PC-9 (cell line): ENCODE measurements at regions not wholly inside any gene's neighbourhood (a gene's known extent, or its start where the extent isn't known, plus 50 kb on each side); places are given as distances from the start of the nearest gene placed in this dataset.

Experiments
- BruUV-seq: library from RNA; stranded (reverse); fragments of 400-500 nt; replicated peaks from 2 replicates; lab custom pipeline; 2021; lab: Mats Ljungman, UMichigan
- CTCF ChIA-PET: fragments of 300-600 bp; sonication (Branson Sonifier 250); formaldehyde crosslinking; loops from one replicate; lab custom pipeline; 2022; ENCODE audit warnings: antibody characterized with exemption; lab: Charles Lee
- POLR2A ChIA-PET: fragments of 300-600 bp; sonication (Branson Sonifier 250); formaldehyde crosslinking; loops from one replicate; lab custom pipeline; 2022; ENCODE audit warnings: antibody characterized with exemption; ENCODE audit not compliant: unreplicated experiment; lab: Charles Lee
- DNase-seq, 2 experiments: peaks; one replicate each; pipeline versions ENCODE4 v3.0.0 to v3.0.0-alpha.2; 2015 to 2022; ENCODE audit warnings: mixed read lengths in 1 of 2
- H2AFZ ChIP-seq: fragments of 200-600 bp; sonication (generic); 2 replicates; pipeline ENCODE4 v1.8.1; 2017; ENCODE audit warnings: antibody characterized with exemption
- H3F3A ChIP-seq: fragments of 200-600 bp; sonication (generic); 2 replicates; pipeline ENCODE4 v1.8.1; 2017; ENCODE audit warnings: antibody characterized with exemption, mild to moderate bottlenecking, low read depth; ENCODE audit not compliant: insufficient read depth
- H3K27ac ChIP-seq: fragments of 200-600 bp; sonication (generic); 2 replicates; pipeline ENCODE4 v1.6.1; 2016; ENCODE audit warnings: mixed run types
- H3K27me3 ChIP-seq: fragments of 200-600 bp; sonication (generic); 2 replicates; pipeline ENCODE4 v1.6.1; 2016; ENCODE audit warnings: low read depth, mixed run types; ENCODE audit not compliant: insufficient read depth
- H3K36me3 ChIP-seq: fragments of 200-600 bp; sonication (generic); 2 replicates; pipeline ENCODE4 v1.6.1; 2016; ENCODE audit warnings: low read depth, mixed run types
- H3K4me1 ChIP-seq: fragments of 200-600 bp; sonication (generic); replicated peaks from 2 replicates; pipeline ENCODE4 v1.6.1; 2016; ENCODE audit warnings: mixed run types; ENCODE audit not compliant: insufficient read depth
- H3K4me2 ChIP-seq: fragments of 200-600 bp; sonication (generic); 2 replicates; pipeline ENCODE4 v1.6.1; 2017; ENCODE audit warnings: mixed run types
- H3K4me3 ChIP-seq: fragments of 200-600 bp; sonication (generic); 2 replicates; pipeline ENCODE4 v1.6.1; 2016; ENCODE audit warnings: mixed run types
- H3K79me2 ChIP-seq: fragments of 200-600 bp; sonication (generic); 2 replicates; pipeline ENCODE4 v1.6.1; 2017; ENCODE audit warnings: low read depth, mixed run types
- H3K9me2 ChIP-seq: fragments of 200-600 bp; sonication (generic); 2 replicates; pipeline ENCODE4 v1.8.1; 2017; ENCODE audit warnings: mild to moderate bottlenecking; ENCODE audit not compliant: insufficient read depth
- H3K9me3 ChIP-seq: fragments of 200-600 bp; sonication (generic); 2 replicates; pipeline ENCODE4 v1.8.1; 2016; ENCODE audit warnings: low read depth; ENCODE audit not compliant: insufficient read depth
- H4K20me1 ChIP-seq: fragments of 200-600 bp; sonication (generic); 2 replicates; pipeline ENCODE4 v1.8.1; 2017; ENCODE audit not compliant: insufficient read depth
- CTCF ChIP-seq: fragments of 200-600 bp; sonication (generic); conservative IDR thresholded peaks from 2 replicates; pipeline ENCODE4 v1.6.1; 2017; ENCODE audit warnings: mixed run types, antibody characterized with exemption, mild to moderate bottlenecking, moderate library complexity
- EZH2 ChIP-seq: fragments of 200-600 bp; sonication (generic); IDR thresholded peaks from 2 replicates; pipeline ENCODE4 v1.8.0; 2017; ENCODE audit warnings: antibody characterized with exemption, low read depth
- intact Hi-C: fragments of 100-400 bp; cut with micrococcal nuclease; formaldehyde crosslinking; loops from one replicate; pipeline ENCODE4 v1.10.0; 2022; ENCODE audit not compliant: unreplicated experiment

GRCh38 chr13:100933841-100934240 is 259.2 kb upstream of the TMTC4 start:
- Histone ChIP-seq H3K27ac (no peak overlapping the region), H3K27me3 (peaks cover 77% of the 10 kb centered on the region), H3K4me2 (no peak overlapping the region), H3K4me3 (no peak overlapping the region), H2AFZ (no peak overlapping the region), H3K9me2 (no peaks in the 10 kb centered on the region), H3F3A (no peaks in the 10 kb centered on the region), H4K20me1 (no peaks in the 10 kb centered on the region), H3K36me3 (no peaks in the 10 kb centered on the region), H3K9me3 (no peaks in the 10 kb centered on the region), H3K4me1 (no peaks in the 10 kb centered on the region), H3K79me2 (no peaks in the 10 kb centered on the region)
- BruUV-seq, result no TSS peak
- no peak for DNase-seq
- ChIA-PET POLR2A (no interaction called here), CTCF (no interaction called here)
- TF ChIP-seq EZH2 (no peak), CTCF (no peak)
- intact Hi-C loops, result no loop called here

- H3K27me3 ChIP-seq, result peaks cover 59% of the 10 kb centered on the region
- TF ChIP-seq EZH2 (no peak), CTCF (no peak)
- no TSS peak for BruUV-seq
- H2AFZ ChIP-seq, result no peak overlapping the region
- H3K79me2 ChIP-seq, result no peaks in the 10 kb centered on the region
- ChIA-PET CTCF (no interaction called here), POLR2A (no interaction called here)
- H3K9me2 ChIP-seq, result no peaks in the 10 kb centered on the region
- H3K4me1 ChIP-seq, result no peaks in the 10 kb centered on the region
- no peaks in the 10 kb centered on the region for H3F3A ChIP-seq
- intact Hi-C loops, result no loop called here
- no peak for DNase-seq
- H3K4me3 ChIP-seq, result no peak overlapping the region
- H4K20me1 ChIP-seq, result no peaks in the 10 kb centered on the region
- no peak overlapping the region for H3K27ac ChIP-seq
- H3K36me3 ChIP-seq, result no peaks in the 10 kb centered on the region
- H3K9me3 ChIP-seq, result no peaks in the 10 kb centered on the region
- H3K4me2 ChIP-seq, result no peak overlapping the region
These were observed 248.0 kb upstream of the TMTC4 start for GRCh38 chr13:100922599-100922998.

- intact Hi-C loops, result no loop called here
- TF ChIP-seq CTCF, result no peak
- no peak for TF ChIP-seq EZH2
- POLR2A ChIA-PET, result no interaction called here
- Histone ChIP-seq H3K9me2 (no peaks in the 10 kb centered on the region), H3K9me3 (no peaks in the 10 kb centered on the region), H3F3A (no peaks in the 10 kb centered on the region), H3K4me3 (no peak overlapping the region), H3K4me2 (no peak overlapping the region), H3K79me2 (no peaks in the 10 kb centered on the region), H3K4me1 (no peaks in the 10 kb centered on the region), H2AFZ (no peak overlapping the region), H3K27me3 (peaks cover 60% of the 10 kb centered on the region), H3K27ac (no peak overlapping the region), H4K20me1 (no peaks in the 10 kb centered on the region), H3K36me3 (no peaks in the 10 kb centered on the region)
- DNase-seq, result no peak
- no TSS peak for BruUV-seq
- CTCF ChIA-PET, result no interaction called here
These were observed 246.5 kb upstream of the TMTC4 start for GRCh38 chr13:100921139-100921538.
